SK-MEL-5 (cell line): ENCODE measurements at regions not wholly inside any gene's neighbourhood (a gene's known extent, or its start where the extent isn't known, plus 50 kb on each side); places are given as distances from the start of the nearest gene placed in this dataset.

Experiments
- DNase-seq: peaks from one replicate; pipeline ENCODE4 v3.0.0-alpha.2; 2016; ENCODE audit warnings: low read depth, low spot score
- in situ Hi-C: cut with HindIII; loops from 2 replicates; pipeline ENCODE4 v1.10.0; 2016; ENCODE audit warnings: low sequenced_read_pairs, high pct_unique_total_duplicates, low pct_unique_long_range_greater_than_20kb

GRCh38 chr21:34192646-34193285, 119.4 kb downstream of the MRPS6 start:
- in situ Hi-C loops: no loop called here
- DNase-seq: no peak

- no peak for DNase-seq
- in situ Hi-C loops: no loop called here
Observed at GRCh38 chr21:34195335-34195734, 122.0 kb downstream of the MRPS6 start.

- in situ Hi-C loops: no loop called here
- DNase-seq: no peak
Observed at GRCh38 chr21:34196996-34197395, 123.6 kb downstream of the MRPS6 start.

- no peak for DNase-seq
- in situ Hi-C loops: no loop called here
Observed at GRCh38 chr21:34197561-34197960, 124.2 kb downstream of the MRPS6 start.

GRCh38 chr21:34198231-34199120, 125.1 kb downstream of the MRPS6 start:
- no peak for DNase-seq
- in situ Hi-C loops: no loop called here

GRCh38 chr21:34199121-34199910, 125.9 kb downstream of the MRPS6 start:
- in situ Hi-C loops: no loop called here
- no peak for DNase-seq

- in situ Hi-C loops: no loop called here
- no peak for DNase-seq
Observed at GRCh38 chr21:34200288-34200905, 127.0 kb downstream of the MRPS6 start.

GRCh38 chr21:34201001-34201400, 127.6 kb downstream of the MRPS6 start:
- in situ Hi-C loops: no loop called here
- DNase-seq: no peak

- in situ Hi-C loops: no loop called here
- no peak for DNase-seq
Observed at GRCh38 chr21:34201481-34201858, 128.1 kb downstream of the MRPS6 start.

- in situ Hi-C loops: no loop called here
- no peak for DNase-seq
Observed at GRCh38 chr21:34202553-34203372, 129.4 kb downstream of the MRPS6 start.

GRCh38 chr21:34203851-34204420, 130.6 kb downstream of the MRPS6 start:
- no peak for DNase-seq
- in situ Hi-C loops: no loop called here

- peak; percentile 10 for DNase-seq
- in situ Hi-C loops: no loop called here
Observed at GRCh38 chr21:34204481-34205439, 131.4 kb downstream of the MRPS6 start.

- in situ Hi-C loops: no loop called here
- DNase-seq: no peak
Observed at GRCh38 chr21:34205811-34206571, 132.6 kb downstream of the MRPS6 start.

- in situ Hi-C loops: no loop called here
- no peak for DNase-seq
Observed at GRCh38 chr21:34213959-34214358, 140.6 kb downstream of the MRPS6 start.

- in situ Hi-C loops: no loop called here
- DNase-seq: no peak
Observed at GRCh38 chr21:34215501-34215900, 142.1 kb downstream of the MRPS6 start.
